ENCODE measurements at regions not wholly inside any gene's neighbourhood (a gene's known extent, or its start where the extent isn't known, plus 50 kb on each side); places are given as distances from the start of the nearest gene placed in this dataset.
A peak's percentile ranks its signal among the peaks of the same experiment; 100 is the strongest.
"Not testable (repeated sequence)": the region's sequence is repeated elsewhere in the genome, so short reads cannot be mapped to it uniquely, and the experiment has no call there.

GRCh38 chr2:111620281-111620680 is 263.7 kb downstream of the ANAPC1 start:
- DNase-seq = no peak
- 80 to 88% methylated on average over 5 of the region's 5 CpGs for WGBS, 2 donors
- Histone ChIP-seq H3K9me3 (no peaks in the 10 kb centered on the region), H3K4me1 (peaks cover 22 to 37% of the 10 kb centered on the region in 2 donors), H3K36me3 (no peaks in the 10 kb centered on the region), H3K4me3 (replicated peaks in 1 of 3) (no peak overlapping the region), H3K27me3 (no peaks in the 10 kb centered on the region), H3K27ac (no peak overlapping the region)
- intact Hi-C loops (cut with DNase I) = no loop called here
- TF ChIP-seq POLR2A (IDR thresholded peaks at IDR 0.05) = no peak
- TF ChIP-seq CTCF (IDR thresholded peaks at IDR 0.05) = no peak

GRCh38 chr2:111622859-111623258 is 261.1 kb downstream of the ANAPC1 start:
- Histone ChIP-seq H3K27ac (no peak overlapping the region), H3K9me3 (no peaks in the 10 kb centered on the region), H3K4me3 (replicated peaks in 1 of 3) (no peak overlapping the region), H3K27me3 (no peaks in the 10 kb centered on the region), H3K36me3 (no peaks in the 10 kb centered on the region), H3K4me1 (peaks cover 15 to 27% of the 10 kb centered on the region in 2 donors)
- intact Hi-C loops (cut with DNase I) = no loop called here
- 98 to 99% methylated on average over 3 of the region's 3 CpGs for WGBS, 2 donors
- TF ChIP-seq CTCF (IDR thresholded peaks at IDR 0.05) (no peak), POLR2A (IDR thresholded peaks at IDR 0.05) (no peak)
- no peak for DNase-seq

- no peaks in the 10 kb centered on the region for H3K9me3 ChIP-seq
- H3K27me3 ChIP-seq = no peaks in the 10 kb centered on the region
- no peak for DNase-seq
- no peak for TF ChIP-seq CTCF (IDR thresholded peaks at IDR 0.05)
- no peak for TF ChIP-seq POLR2A (IDR thresholded peaks at IDR 0.05)
- 98% methylated on average over 3 of the region's 3 CpGs for WGBS, 2 donors
- no peaks in the 10 kb centered on the region for H3K36me3 ChIP-seq
- intact Hi-C loops (cut with DNase I) = no loop called here
- no peak overlapping the region for H3K4me3 ChIP-seq (replicated peaks in 1 of 3)
- H3K27ac ChIP-seq = no peak overlapping the region
- H3K4me1 ChIP-seq = peaks cover 10 to 22% of the 10 kb centered on the region in 2 donors
These were observed 260.6 kb downstream of the ANAPC1 start for GRCh38 chr2:111623380-111623779.

GRCh38 chr2:111624411-111625156 is 259.4 kb downstream of the ANAPC1 start:
- H3K4me3 ChIP-seq (replicated peaks in 1 of 3) = no peak overlapping the region
- intact Hi-C loops (cut with DNase I) = no loop called here
- no peaks in the 10 kb centered on the region for H3K9me3 ChIP-seq
- H3K36me3 ChIP-seq = no peaks in the 10 kb centered on the region
- TF ChIP-seq CTCF (IDR thresholded peaks at IDR 0.05) (no peak), POLR2A (IDR thresholded peaks at IDR 0.05) (no peak)
- H3K27ac ChIP-seq = no peak overlapping the region
- H3K27me3 ChIP-seq = no peaks in the 10 kb centered on the region
- peaks cover 5 to 15% of the 10 kb centered on the region in 2 donors for H3K4me1 ChIP-seq
- WGBS, 2 donors = 65 to 74% methylated on average over 3 of the region's 3 CpGs
- no peak for DNase-seq

GRCh38 chr2:111625157-111625537 is 258.8 kb downstream of the ANAPC1 start:
- Histone ChIP-seq H3K4me1 (peaks cover 5 to 15% of the 10 kb centered on the region in 2 donors), H3K27ac (peak overlapping the region in 1 of 3 donors; percentile 13)
- intact Hi-C loops (cut with DNase I); H3K36me3 ChIP-seq; H3K9me3 ChIP-seq; H3K27me3 ChIP-seq; DNase-seq; H3K4me3 ChIP-seq (replicated peaks in 1 of 3): not testable (repeated sequence)
- 89 to 91% methylated on average over 12 of the region's 12 CpGs for WGBS, 2 donors

All from thyroid gland (tissue), 4 donors.